GM23338 (cell line): ENCODE measurements at regions not wholly inside any gene's neighbourhood (a gene's known extent, or its start where the extent isn't known, plus 50 kb on each side); places are given as distances from the start of the nearest gene placed in this dataset.

Experiments
- ATAC-seq: fragments of 200-7000 bp; cut with Tn5 transposase; 3 replicates; pipeline ENCODE4 v1.9.1; 2020
- DNase-seq: peaks from one replicate; pipeline ENCODE4 v3.0.0-alpha.2; 2015; ENCODE audit warnings: low spot score
- H2AFZ ChIP-seq: fragments of 200-600 bp; sonication (generic); 2 replicates; pipeline ENCODE4 v1.8.0; 2016; ENCODE audit warnings: antibody characterized with exemption, mild to moderate bottlenecking, moderate library complexity
- H3F3A ChIP-seq: fragments of 200-600 bp; sonication (generic); replicated peaks from 2 replicates; pipeline ENCODE4 v1.8.0; 2017; ENCODE audit warnings: antibody characterized with exemption, mixed run types, low read depth
- H3K27ac ChIP-seq: fragments of 200-600 bp; sonication (generic); 2 replicates; pipeline ENCODE4 v1.6.1; 2016; ENCODE audit warnings: low read depth
- H3K27me3 ChIP-seq: fragments of 200-600 bp; sonication (generic); 2 replicates; pipeline ENCODE4 v1.8.0; 2016; ENCODE audit warnings: mild to moderate bottlenecking, mixed run types, moderate library complexity; ENCODE audit not compliant: insufficient read depth
- H3K36me3 ChIP-seq: fragments of 200-600 bp; sonication (generic); 2 replicates; pipeline ENCODE4 v1.8.0; 2016; ENCODE audit warnings: mild to moderate bottlenecking; ENCODE audit not compliant: insufficient read depth
- H3K4me1 ChIP-seq: fragments of 200-600 bp; sonication (generic); 2 replicates; pipeline ENCODE4 v1.8.0; 2016; ENCODE audit warnings: mild to moderate bottlenecking, moderate library complexity; ENCODE audit not compliant: insufficient read depth
- H3K4me2 ChIP-seq: fragments of 200-600 bp; sonication (generic); 2 replicates; pipeline ENCODE4 v1.7.1; 2017; ENCODE audit warnings: mixed run types
- H3K4me3 ChIP-seq: fragments of 200-600 bp; sonication (generic); 2 replicates; pipeline ENCODE4 v1.6.1; 2016; ENCODE audit warnings: mixed run types
- H3K79me2 ChIP-seq: fragments of 200-600 bp; sonication (generic); replicated peaks from 2 replicates; pipeline ENCODE4 v1.8.0; 2017; ENCODE audit warnings: mild to moderate bottlenecking; ENCODE audit not compliant: insufficient read depth
- H3K9me2 ChIP-seq: fragments of 200-600 bp; sonication (generic); 2 replicates; pipeline ENCODE4 v1.8.0; 2017; ENCODE audit not compliant: insufficient read depth
- H4K20me1 ChIP-seq: fragments of 200-600 bp; sonication (generic); replicated peaks from 2 replicates; pipeline ENCODE4 v1.8.0; 2017; ENCODE audit warnings: mild to moderate bottlenecking; ENCODE audit not compliant: insufficient read depth
- H3K27ac Mint-ChIP-seq: 2 replicates; pipeline ENCODE4 v1.8.0; 2020; ENCODE audit warnings: inconsistent platforms, mild to moderate bottlenecking, moderate library complexity, mixed read lengths
- H3K27me3 Mint-ChIP-seq: 3 replicates; pipeline ENCODE4 v1.8.0; 2022; ENCODE audit warnings: low read depth, mild to moderate bottlenecking, moderate library complexity, mixed read lengths, inconsistent platforms; ENCODE audit not compliant: insufficient read depth, poor library complexity
- H3K36me3 Mint-ChIP-seq: 3 replicates; pipeline ENCODE4 v1.8.0; 2021; ENCODE audit warnings: low read depth, mild to moderate bottlenecking, inconsistent platforms, moderate library complexity, mixed read lengths
- H3K4me1 Mint-ChIP-seq: 3 replicates; pipeline ENCODE4 v1.8.0; 2020; ENCODE audit warnings: mild to moderate bottlenecking, inconsistent platforms, mixed read lengths
- H3K4me3 Mint-ChIP-seq: 3 replicates; pipeline ENCODE4 v1.8.0; 2021; ENCODE audit warnings: moderate library complexity, mild to moderate bottlenecking, inconsistent platforms, mixed read lengths
- H3K9me3 Mint-ChIP-seq: 3 replicates; pipeline ENCODE4 v1.8.0; 2020; ENCODE audit warnings: moderate library complexity, mild to moderate bottlenecking, inconsistent platforms, mixed read lengths
- EZH2phosphoT487 ChIP-seq: fragments of 200-600 bp; sonication (generic); IDR thresholded peaks from one replicate; pipeline ENCODE4 v1.8.1; 2018; ENCODE audit warnings: antibody characterized with exemption; ENCODE audit not compliant: unreplicated experiment
- NANOG ChIP-seq: IDR thresholded peaks from 2 replicates; pipeline ENCODE4 v1.6.1; 2016; ENCODE audit warnings: antibody characterized with exemption, borderline replicate concordance
- POLR2AphosphoS5 ChIP-seq: IDR thresholded peaks from 2 replicates; pipeline ENCODE4 v1.6.1; 2016; ENCODE audit warnings: antibody characterized with exemption, low read depth
- TF ChIP-seq, protein P1 (sequence below): IDR thresholded peaks from 2 replicates; pipeline ENCODE4 v1.6.1; 2016; ENCODE audit warnings: antibody characterized with exemption
- TF ChIP-seq, protein P2 (sequence below): fragments of 250-450 bp; sonication (Bioruptor Pico); IDR thresholded peaks from 2 replicates; pipeline ENCODE4 v1.5.0; 2020; ENCODE audit warnings: mild to moderate bottlenecking, moderate library complexity
- TF ChIP-seq, protein P3 (sequence below): IDR thresholded peaks from one replicate; pipeline ENCODE4 v1.6.1; 2018; ENCODE audit warnings: antibody characterized with exemption; ENCODE audit not compliant: unreplicated experiment

DNA sequence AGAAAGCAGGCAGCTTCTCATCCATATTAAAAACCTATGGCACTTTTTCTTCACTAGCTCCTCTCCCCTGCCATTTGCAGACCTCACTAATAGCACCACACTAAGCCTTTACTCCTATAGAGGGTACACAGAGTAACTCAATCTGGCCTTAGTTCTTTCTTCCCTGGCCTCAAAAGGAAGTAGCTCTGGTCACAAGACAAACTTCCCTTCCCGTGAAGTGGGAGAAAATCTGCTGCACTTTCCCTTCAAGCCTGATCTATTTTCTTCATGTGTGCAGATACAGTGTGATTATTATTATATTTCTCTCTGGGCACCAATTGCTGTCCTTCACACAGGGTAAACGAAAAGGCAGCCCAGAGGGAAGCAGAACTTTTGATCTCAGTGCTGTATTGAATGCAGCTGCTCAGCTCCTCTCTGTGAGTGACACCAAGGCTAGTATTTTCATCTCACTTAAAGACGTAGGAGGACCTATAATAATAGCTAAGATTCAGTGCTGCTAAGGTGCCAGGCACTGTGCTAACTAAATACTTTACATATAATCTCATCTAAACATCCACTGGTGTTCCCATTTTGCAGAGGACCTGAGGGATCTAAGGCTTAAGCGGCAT is 61.9 kb upstream of the RASGRP1 start:
- no peak for TF ChIP-seq NANOG
- TF ChIP-seq, protein P1, sequence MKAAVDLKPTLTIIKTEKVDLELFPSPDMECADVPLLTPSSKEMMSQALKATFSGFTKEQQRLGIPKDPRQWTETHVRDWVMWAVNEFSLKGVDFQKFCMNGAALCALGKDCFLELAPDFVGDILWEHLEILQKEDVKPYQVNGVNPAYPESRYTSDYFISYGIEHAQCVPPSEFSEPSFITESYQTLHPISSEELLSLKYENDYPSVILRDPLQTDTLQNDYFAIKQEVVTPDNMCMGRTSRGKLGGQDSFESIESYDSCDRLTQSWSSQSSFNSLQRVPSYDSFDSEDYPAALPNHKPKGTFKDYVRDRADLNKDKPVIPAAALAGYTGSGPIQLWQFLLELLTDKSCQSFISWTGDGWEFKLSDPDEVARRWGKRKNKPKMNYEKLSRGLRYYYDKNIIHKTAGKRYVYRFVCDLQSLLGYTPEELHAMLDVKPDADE = no peak
- TF ChIP-seq, protein P2, sequence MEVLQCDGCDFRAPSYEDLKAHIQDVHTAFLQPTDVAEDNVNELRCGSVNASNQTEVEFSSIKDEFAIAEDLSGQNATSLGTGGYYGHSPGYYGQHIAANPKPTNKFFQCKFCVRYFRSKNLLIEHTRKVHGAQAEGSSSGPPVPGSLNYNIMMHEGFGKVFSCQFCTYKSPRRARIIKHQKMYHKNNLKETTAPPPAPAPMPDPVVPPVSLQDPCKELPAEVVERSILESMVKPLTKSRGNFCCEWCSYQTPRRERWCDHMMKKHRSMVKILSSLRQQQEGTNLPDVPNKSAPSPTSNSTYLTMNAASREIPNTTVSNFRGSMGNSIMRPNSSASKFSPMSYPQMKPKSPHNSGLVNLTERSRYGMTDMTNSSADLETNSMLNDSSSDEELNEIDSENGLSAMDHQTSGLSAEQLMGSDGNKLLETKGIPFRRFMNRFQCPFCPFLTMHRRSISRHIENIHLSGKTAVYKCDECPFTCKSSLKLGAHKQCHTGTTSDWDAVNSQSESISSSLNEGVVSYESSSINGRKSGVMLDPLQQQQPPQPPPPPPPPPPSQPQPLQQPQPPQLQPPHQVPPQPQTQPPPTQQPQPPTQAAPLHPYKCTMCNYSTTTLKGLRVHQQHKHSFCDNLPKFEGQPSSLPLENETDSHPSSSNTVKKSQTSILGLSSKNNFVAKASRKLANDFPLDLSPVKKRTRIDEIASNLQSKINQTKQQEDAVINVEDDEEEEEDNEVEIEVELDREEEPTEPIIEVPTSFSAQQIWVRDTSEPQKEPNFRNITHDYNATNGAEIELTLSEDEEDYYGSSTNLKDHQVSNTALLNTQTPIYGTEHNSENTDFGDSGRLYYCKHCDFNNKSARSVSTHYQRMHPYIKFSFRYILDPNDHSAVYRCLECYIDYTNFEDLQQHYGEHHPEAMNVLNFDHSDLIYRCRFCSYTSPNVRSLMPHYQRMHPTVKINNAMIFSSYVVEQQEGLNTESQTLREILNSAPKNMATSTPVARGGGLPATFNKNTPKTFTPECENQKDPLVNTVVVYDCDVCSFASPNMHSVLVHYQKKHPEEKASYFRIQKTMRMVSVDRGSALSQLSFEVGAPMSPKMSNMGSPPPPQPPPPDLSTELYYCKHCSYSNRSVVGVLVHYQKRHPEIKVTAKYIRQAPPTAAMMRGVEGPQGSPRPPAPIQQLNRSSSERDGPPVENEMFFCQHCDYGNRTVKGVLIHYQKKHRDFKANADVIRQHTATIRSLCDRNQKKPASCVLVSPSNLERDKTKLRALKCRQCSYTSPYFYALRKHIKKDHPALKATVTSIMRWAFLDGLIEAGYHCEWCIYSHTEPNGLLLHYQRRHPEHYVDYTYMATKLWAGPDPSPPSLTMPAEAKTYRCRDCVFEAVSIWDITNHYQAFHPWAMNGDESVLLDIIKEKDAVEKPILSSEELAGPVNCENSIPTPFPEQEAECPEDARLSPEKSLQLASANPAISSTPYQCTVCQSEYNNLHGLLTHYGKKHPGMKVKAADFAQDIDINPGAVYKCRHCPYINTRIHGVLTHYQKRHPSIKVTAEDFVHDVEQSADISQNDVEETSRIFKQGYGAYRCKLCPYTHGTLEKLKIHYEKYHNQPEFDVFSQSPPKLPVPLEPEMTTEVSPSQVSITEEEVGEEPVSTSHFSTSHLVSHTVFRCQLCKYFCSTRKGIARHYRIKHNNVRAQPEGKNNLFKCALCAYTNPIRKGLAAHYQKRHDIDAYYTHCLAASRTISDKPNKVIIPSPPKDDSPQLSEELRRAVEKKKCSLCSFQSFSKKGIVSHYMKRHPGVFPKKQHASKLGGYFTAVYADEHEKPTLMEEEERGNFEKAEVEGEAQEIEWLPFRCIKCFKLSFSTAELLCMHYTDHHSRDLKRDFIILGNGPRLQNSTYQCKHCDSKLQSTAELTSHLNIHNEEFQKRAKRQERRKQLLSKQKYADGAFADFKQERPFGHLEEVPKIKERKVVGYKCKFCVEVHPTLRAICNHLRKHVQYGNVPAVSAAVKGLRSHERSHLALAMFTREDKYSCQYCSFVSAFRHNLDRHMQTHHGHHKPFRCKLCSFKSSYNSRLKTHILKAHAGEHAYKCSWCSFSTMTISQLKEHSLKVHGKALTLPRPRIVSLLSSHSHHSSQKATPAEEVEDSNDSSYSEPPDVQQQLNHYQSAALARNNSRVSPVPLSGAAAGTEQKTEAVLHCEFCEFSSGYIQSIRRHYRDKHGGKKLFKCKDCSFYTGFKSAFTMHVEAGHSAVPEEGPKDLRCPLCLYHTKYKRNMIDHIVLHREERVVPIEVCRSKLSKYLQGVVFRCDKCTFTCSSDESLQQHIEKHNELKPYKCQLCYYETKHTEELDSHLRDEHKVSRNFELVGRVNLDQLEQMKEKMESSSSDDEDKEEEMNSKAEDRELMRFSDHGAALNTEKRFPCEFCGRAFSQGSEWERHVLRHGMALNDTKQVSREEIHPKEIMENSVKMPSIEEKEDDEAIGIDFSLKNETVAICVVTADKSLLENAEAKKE (CRISPR knock-in tag) = no peak
- TF ChIP-seq EZH2phosphoT487 = no peak
- TF ChIP-seq, protein P3, sequence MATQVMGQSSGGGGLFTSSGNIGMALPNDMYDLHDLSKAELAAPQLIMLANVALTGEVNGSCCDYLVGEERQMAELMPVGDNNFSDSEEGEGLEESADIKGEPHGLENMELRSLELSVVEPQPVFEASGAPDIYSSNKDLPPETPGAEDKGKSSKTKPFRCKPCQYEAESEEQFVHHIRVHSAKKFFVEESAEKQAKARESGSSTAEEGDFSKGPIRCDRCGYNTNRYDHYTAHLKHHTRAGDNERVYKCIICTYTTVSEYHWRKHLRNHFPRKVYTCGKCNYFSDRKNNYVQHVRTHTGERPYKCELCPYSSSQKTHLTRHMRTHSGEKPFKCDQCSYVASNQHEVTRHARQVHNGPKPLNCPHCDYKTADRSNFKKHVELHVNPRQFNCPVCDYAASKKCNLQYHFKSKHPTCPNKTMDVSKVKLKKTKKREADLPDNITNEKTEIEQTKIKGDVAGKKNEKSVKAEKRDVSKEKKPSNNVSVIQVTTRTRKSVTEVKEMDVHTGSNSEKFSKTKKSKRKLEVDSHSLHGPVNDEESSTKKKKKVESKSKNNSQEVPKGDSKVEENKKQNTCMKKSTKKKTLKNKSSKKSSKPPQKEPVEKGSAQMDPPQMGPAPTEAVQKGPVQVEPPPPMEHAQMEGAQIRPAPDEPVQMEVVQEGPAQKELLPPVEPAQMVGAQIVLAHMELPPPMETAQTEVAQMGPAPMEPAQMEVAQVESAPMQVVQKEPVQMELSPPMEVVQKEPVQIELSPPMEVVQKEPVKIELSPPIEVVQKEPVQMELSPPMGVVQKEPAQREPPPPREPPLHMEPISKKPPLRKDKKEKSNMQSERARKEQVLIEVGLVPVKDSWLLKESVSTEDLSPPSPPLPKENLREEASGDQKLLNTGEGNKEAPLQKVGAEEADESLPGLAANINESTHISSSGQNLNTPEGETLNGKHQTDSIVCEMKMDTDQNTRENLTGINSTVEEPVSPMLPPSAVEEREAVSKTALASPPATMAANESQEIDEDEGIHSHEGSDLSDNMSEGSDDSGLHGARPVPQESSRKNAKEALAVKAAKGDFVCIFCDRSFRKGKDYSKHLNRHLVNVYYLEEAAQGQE = no peak
- no peak for TF ChIP-seq POLR2AphosphoS5
- no peaks in the 10 kb centered on the region for H3K27me3 ChIP-seq
- Mint-ChIP-seq H3K27ac (no peak overlapping the region), H3K9me3 (no peaks in the 10 kb centered on the region; the same call in 2 of the 3 replicates), H3K27me3 (peaks cover 4% of the 10 kb centered on the region), H3K4me3 (no peak overlapping the region), H3K36me3 (no peaks in the 10 kb centered on the region), H3K4me1 (no peaks in the 10 kb centered on the region)
- ATAC-seq = no peak
- H3K36me3 ChIP-seq = no peaks in the 10 kb centered on the region
- DNase-seq = no peak
- no peaks in the 10 kb centered on the region for H3K79me2 ChIP-seq
- H3K4me2 ChIP-seq = no peak overlapping the region
- H4K20me1 ChIP-seq = no peaks in the 10 kb centered on the region
- H3F3A ChIP-seq = no peaks in the 10 kb centered on the region
- no peaks in the 10 kb centered on the region; the same call in 1 of the 2 replicates for H3K9me2 ChIP-seq
- no peaks in the 10 kb centered on the region for H3K4me1 ChIP-seq
- no peak overlapping the region for H3K4me3 ChIP-seq
- no peak overlapping the region for H3K27ac ChIP-seq
- H2AFZ ChIP-seq = no peak overlapping the region
